DND-41 (cell line): ENCODE measurements at regions not wholly inside any gene's neighbourhood (a gene's known extent, or its start where the extent isn't known, plus 50 kb on each side); places are given as distances from the start of the nearest gene placed in this dataset.

ENCODE experiments used
- EZH2 ChIP-seq: IDR thresholded peaks from 3 replicates; pipeline ENCODE4 v1.6.1; 2012; ENCODE audit warnings: borderline replicate concordance, low read depth, mild to moderate bottlenecking, moderate library complexity, low read length, inconsistent platforms; ENCODE audit not compliant: severe bottlenecking
- TF ChIP-seq, protein P1 (sequence below): IDR thresholded peaks from 2 replicates; pipeline ENCODE4 v1.5.1; 2012; ENCODE audit warnings: borderline replicate concordance, low read length, moderate library complexity, mild to moderate bottlenecking; ENCODE audit not compliant: poor library complexity, severe bottlenecking; ENCODE audit errors: extremely low read depth

DNA sequence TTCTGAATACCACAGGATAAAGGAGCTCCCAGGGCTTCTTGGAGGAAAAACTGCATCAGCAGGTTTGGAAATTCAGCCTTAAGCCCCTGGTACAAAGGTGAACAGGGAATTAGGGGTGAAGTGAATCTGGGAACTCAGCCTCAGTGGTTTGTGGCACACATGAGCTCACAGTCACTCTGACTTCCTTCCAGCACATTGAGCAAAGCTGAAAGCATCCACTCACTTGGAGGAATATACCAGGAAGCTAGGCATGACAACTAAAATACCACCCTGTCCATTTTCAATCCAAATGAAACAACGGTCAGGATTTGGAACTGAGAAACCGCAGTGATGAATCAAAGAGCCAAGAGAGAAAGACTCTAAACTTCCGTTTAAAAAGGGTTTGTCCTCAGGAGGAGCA is 216.1 kb downstream of the ICOS start:
- TF ChIP-seq, protein P1, sequence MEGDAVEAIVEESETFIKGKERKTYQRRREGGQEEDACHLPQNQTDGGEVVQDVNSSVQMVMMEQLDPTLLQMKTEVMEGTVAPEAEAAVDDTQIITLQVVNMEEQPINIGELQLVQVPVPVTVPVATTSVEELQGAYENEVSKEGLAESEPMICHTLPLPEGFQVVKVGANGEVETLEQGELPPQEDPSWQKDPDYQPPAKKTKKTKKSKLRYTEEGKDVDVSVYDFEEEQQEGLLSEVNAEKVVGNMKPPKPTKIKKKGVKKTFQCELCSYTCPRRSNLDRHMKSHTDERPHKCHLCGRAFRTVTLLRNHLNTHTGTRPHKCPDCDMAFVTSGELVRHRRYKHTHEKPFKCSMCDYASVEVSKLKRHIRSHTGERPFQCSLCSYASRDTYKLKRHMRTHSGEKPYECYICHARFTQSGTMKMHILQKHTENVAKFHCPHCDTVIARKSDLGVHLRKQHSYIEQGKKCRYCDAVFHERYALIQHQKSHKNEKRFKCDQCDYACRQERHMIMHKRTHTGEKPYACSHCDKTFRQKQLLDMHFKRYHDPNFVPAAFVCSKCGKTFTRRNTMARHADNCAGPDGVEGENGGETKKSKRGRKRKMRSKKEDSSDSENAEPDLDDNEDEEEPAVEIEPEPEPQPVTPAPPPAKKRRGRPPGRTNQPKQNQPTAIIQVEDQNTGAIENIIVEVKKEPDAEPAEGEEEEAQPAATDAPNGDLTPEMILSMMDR, result no peak
- TF ChIP-seq EZH2, result no peak
